ENCODE measurements at regions not wholly inside any gene's neighbourhood (a gene's known extent, or its start where the extent isn't known, plus 50 kb on each side); places are given as distances from the start of the nearest gene placed in this dataset.

DNA sequence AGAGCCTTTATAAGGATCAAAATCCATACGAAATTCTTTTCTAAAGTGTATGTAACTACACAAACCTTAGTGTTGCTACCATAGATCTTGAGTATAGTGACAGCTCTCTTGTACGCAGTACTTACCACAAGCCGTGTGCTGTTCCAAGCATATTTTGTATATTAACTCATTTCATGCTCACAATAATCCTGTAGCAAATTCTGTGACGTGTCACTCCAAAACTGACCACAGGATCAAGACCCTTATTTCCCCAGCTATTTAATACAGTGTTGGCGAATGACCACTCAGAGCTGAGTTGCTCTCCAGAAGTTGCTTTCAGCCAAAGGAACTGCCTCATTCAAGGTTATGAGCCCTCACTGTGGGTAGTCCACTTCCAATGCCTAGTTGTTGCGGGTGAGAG, 169.8 kb downstream of the BTG1 start:
- H3K27ac ChIP-seq = no peak overlapping the region
- TF ChIP-seq, protein P1, sequence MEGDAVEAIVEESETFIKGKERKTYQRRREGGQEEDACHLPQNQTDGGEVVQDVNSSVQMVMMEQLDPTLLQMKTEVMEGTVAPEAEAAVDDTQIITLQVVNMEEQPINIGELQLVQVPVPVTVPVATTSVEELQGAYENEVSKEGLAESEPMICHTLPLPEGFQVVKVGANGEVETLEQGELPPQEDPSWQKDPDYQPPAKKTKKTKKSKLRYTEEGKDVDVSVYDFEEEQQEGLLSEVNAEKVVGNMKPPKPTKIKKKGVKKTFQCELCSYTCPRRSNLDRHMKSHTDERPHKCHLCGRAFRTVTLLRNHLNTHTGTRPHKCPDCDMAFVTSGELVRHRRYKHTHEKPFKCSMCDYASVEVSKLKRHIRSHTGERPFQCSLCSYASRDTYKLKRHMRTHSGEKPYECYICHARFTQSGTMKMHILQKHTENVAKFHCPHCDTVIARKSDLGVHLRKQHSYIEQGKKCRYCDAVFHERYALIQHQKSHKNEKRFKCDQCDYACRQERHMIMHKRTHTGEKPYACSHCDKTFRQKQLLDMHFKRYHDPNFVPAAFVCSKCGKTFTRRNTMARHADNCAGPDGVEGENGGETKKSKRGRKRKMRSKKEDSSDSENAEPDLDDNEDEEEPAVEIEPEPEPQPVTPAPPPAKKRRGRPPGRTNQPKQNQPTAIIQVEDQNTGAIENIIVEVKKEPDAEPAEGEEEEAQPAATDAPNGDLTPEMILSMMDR (conservative IDR thresholded peaks at IDR 0.05; ENCODE audit: low read depth) = no peak
- POLR2A ChIA-PET (ENCODE audit: low non-redundant PET) = no interaction called here
- DNase-seq (ENCODE audit: low spot score) = no peak
- CTCF ChIA-PET = no interaction called here

DNA sequence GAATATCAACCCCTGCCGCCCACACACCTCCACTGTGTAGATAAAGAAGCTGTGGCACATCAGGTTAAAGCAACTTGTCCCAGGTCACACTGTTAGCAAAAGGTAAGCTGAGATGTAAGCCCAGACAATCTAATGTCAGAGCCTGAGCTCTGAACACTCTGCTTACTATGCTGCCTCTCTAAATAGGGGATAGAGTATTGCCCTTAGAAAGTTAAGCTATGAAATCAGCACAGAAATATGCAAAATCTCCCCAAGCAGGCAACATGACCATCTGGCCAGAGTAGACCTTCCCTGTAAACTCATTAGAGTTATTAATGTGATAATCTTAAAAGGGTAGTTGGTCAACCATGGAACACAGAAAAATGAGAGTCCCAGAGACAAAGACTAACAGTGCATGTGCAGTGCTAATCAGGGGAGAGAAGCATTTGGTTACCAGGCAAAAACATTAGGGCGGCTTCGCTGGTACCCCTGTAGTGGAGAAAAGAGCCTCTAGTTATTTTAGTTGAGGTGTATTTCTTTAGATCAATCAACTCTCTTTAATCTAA, 171.0 kb downstream of the BTG1 start:
- ChIA-PET CTCF (no interaction called here), POLR2A (ENCODE audit: low non-redundant PET) (no interaction called here)
- TF ChIP-seq, protein P1 (conservative IDR thresholded peaks at IDR 0.05; ENCODE audit: low read depth) = no peak
- H3K27ac ChIP-seq = no peak overlapping the region
- DNase-seq (ENCODE audit: low spot score) = no peak

DNA sequence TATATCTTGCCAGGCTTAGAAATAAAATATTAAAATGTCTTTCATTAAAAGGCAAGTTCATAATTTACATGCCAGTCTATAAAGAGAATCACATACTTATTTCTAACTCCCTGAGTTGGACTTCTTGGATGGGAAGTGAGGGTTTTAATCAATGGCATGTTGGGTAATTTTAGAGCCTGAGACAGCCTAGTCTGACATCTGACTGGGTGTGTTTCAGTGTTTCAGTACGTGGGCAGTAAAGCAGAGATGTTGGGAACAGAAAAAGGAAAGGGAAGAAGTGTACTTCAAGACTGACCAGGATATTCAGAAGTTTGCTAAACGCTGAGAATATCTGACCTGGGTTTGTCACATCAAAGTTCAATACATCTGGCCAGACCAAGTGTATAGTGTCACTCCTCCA, 171.8 kb downstream of the BTG1 start:
- POLR2A ChIA-PET (ENCODE audit: low non-redundant PET) = no interaction called here
- H3K27ac ChIP-seq = no peak overlapping the region
- CTCF ChIA-PET = no interaction called here
- no peak for DNase-seq (ENCODE audit: low spot score)
- TF ChIP-seq, protein P1 (conservative IDR thresholded peaks at IDR 0.05; ENCODE audit: low read depth) = no peak

DNA sequence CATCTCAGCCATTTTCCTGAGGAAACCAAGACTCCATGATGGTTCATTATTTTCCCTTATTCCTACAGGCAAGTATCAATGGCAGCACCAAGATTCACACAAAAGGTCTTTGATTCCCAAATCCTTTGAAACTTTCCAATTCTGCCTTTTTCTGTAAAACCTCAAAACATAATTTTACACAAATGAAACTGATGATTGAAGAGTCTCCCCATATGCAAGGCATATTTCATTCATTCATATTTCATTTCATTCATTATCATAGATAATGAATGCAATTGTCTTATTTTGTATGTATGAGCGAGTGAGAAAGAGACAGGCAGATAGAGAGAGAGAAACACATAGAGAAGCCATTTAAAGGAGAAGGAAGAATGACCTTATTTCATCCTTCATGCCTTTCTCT, 172.8 kb downstream of the BTG1 start:
- H3K27ac ChIP-seq = no peak overlapping the region
- TF ChIP-seq, protein P1 (conservative IDR thresholded peaks at IDR 0.05; ENCODE audit: low read depth) = no peak
- POLR2A ChIA-PET (ENCODE audit: low non-redundant PET) = no interaction called here
- CTCF ChIA-PET = no interaction called here
- DNase-seq (ENCODE audit: low spot score) = no peak

DNA sequence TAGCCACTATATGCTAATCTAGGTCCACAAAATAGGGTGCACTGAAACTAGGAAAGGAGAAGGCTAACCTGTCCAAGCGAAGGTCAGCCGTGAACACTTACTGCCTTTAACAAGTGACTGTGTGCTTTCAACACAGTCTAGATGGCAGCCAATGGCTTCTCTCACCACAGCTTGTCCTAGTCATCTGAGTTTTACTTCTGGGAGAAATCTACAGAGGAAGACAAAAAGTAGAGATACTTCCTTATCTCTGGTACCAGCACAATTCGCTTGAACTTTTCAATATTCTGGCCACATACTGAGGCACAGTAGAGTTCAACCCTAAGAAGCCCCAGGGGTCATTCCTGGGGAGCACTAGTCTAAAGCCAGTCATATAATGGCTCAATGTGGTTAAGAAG, 176.9 kb downstream of the BTG1 start:
- ChIA-PET CTCF (no interaction called here), POLR2A (ENCODE audit: low non-redundant PET) (no interaction called here)
- TF ChIP-seq, protein P1 (conservative IDR thresholded peaks at IDR 0.05; ENCODE audit: low read depth) = no peak
- DNase-seq (ENCODE audit: low spot score) = no peak
- no peak overlapping the region for H3K27ac ChIP-seq

DNA sequence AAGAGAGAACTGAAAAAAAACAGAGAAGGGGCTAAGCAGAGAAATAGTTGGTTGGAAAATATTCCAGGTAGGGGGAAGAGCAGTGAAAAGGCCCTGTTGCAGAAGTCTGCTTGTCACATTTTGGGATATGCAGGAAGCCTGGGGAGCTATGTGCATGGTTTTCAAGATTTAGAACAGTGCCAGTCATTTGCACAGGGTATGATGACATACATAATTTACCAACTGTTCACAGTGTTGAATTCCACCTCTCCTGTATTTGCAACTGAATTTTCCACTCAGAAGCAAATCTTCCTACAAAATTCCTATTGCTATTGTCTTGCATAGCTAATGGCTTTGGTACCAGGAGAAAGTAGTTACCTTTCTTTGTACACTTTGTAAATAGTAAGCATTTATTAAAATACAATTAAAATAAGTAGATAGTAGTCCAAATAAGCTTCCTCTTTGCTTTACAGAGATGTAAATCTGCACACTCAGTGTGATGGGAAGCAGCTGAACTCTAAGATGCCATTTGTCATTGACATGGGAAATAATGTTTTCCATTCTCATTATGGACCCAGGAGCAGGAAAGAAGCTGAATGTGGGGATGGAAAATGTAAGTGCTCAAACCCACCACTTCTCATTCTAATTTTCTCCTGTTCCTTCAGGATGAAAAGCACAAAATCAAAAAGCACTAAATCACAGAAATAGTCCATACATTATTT, 177.4 kb downstream of the BTG1 start:
- TF ChIP-seq, protein P1 (conservative IDR thresholded peaks at IDR 0.05; ENCODE audit: low read depth) = no peak
- no peak for DNase-seq (ENCODE audit: low spot score)
- POLR2A ChIA-PET (ENCODE audit: low non-redundant PET) = no interaction called here
- H3K27ac ChIP-seq = no peak overlapping the region
- CTCF ChIA-PET = interaction anchor here (0.6 kb wide), 1 partner anchor 173 kb away, joined by 5 read pairs; no protein-coding TSS in a partner anchor

Measured in RWPE1 (cell line).